Body of pancreas (tissue), 4 donors: ENCODE measurements at regions not wholly inside any gene's neighbourhood (a gene's known extent, or its start where the extent isn't known, plus 50 kb on each side); places are given as distances from the start of the nearest gene placed in this dataset.

Source experiments
- CTCF ChIP-seq, 7 experiments: fragments of 450-650 bp in 4 of 7; fragments of 200-600 bp in 3 of 7; sonication (generic) in 3 of 7; IDR thresholded peaks; one replicate each; pipeline ENCODE4 v1.5.1; 2016 to 2019; ENCODE audit warnings: antibody characterized with exemption in 7 of 7
- POLR2A ChIP-seq, 3 donors: fragments of 450-650 bp; IDR thresholded peaks; one replicate each; pipeline ENCODE4 v1.6.1; 2016; ENCODE audit warnings: antibody characterized with exemption in 3 of 3, mild to moderate bottlenecking in 2 of 3

GRCh38 chr5:142530904-142531303 is 155.0 kb downstream of the FGF1 start:
- no peak for TF ChIP-seq POLR2A (IDR thresholded peaks at IDR 0.05)
- no peak for TF ChIP-seq CTCF (IDR thresholded peaks at IDR 0.05)
